B cell (primary cell): ENCODE measurements at regions not wholly inside any gene's neighbourhood (a gene's known extent, or its start where the extent isn't known, plus 50 kb on each side); places are given as distances from the start of the nearest gene placed in this dataset.

ENCODE experiments used
- ATAC-seq: fragments of 200-7000 bp; cut with Tn5 transposase; one replicate; pipeline ENCODE4 v1.10.0; 2021; ENCODE audit warnings: low read depth, mild to moderate bottlenecking, moderate number of reproducible peaks, moderate library complexity
- CTCF ChIA-PET: fragments of 350-600 bp; sonication (Branson Sonifier 250); formaldehyde crosslinking; loops from one replicate; lab custom pipeline; 2021; ENCODE audit warnings: antibody characterized with exemption, inconsistent platforms; lab: Charles Lee
- POLR2A ChIA-PET: fragments of 350-600 bp; sonication (Branson Sonifier 250); formaldehyde crosslinking; loops from one replicate; lab custom pipeline; 2021; ENCODE audit warnings: antibody characterized with exemption; lab: Charles Lee
- DNase-seq: peaks from one replicate; pipeline ENCODE4 v3.0.0; 2013
- H2AFZ ChIP-seq: 2 replicates; pipeline ENCODE4 v1.6.1; 2012; ENCODE audit warnings: mild to moderate bottlenecking, low read depth, low read length; ENCODE audit not compliant: insufficient read depth, poor library complexity, severe bottlenecking
- H3K27ac ChIP-seq, 2 donors: 1 replicate in 1 of 2; 2 replicates in 1 of 2; pipeline ENCODE4 v1.5.1; 2012 to 2013; ENCODE audit warnings: low read length in 2 of 2, mild to moderate bottlenecking in 2 of 2, moderate library complexity in 1 of 2
- H3K27me3 ChIP-seq, 4 experiments: fragments of 200-600 bp in 1 of 4; sonication (generic) in 1 of 4; replicated peaks in 1 of 4; 1 replicate in 2 of 4; 2 replicates in 2 of 4; pipeline versions ENCODE4 v1.6.1 to v1.7.0; 2013 to 2016; ENCODE audit warnings: low read length in 3 of 4, mild to moderate bottlenecking in 2 of 4, mixed read lengths in 1 of 4, moderate library complexity in 1 of 4; ENCODE audit not compliant: insufficient read depth in 4 of 4, control insufficient read depth in 3 of 4; ENCODE audit errors: control extremely low read depth in 1 of 4
- H3K36me3 ChIP-seq, 2 experiments: replicated peaks in 1 of 2; 1 replicate in 1 of 2; 2 replicates in 1 of 2; pipeline versions ENCODE4 v1.6.1 to v1.7.1; 2013; ENCODE audit warnings: low read length in 1 of 2; ENCODE audit not compliant: insufficient read depth in 2 of 2, control insufficient read depth in 1 of 2; ENCODE audit errors: control extremely low read depth in 1 of 2, extremely low read depth in 1 of 2
- H3K4me1 ChIP-seq, 2 donors: fragments of 200-600 bp in 1 of 2; sonication (generic) in 1 of 2; 1 replicate in 1 of 2; 2 replicates in 1 of 2; pipeline versions ENCODE4 v1.5.1 to v1.6.1; 2013 to 2017; ENCODE audit warnings: low read length in 2 of 2; ENCODE audit not compliant: control insufficient read depth in 2 of 2, insufficient read depth in 2 of 2
- H3K4me2 ChIP-seq: replicated peaks from 2 replicates; pipeline ENCODE3; 2012; ENCODE audit warnings: mild to moderate bottlenecking, low read depth, low read length; ENCODE audit not compliant: poor library complexity, severe bottlenecking
- H3K4me3 ChIP-seq, 5 experiments: fragments of 200-600 bp in 1 of 5; sonication (generic) in 1 of 5; 1 replicate in 3 of 5; 2 replicates in 2 of 5; pipeline versions ENCODE4 v1.5.1 to v1.7.0; 2011 to 2016; ENCODE audit warnings: low read length in 4 of 5, mild to moderate bottlenecking in 4 of 5, low read depth in 2 of 5, control low read depth in 1 of 5, moderate library complexity in 1 of 5; ENCODE audit not compliant: insufficient read depth in 1 of 5; ENCODE audit errors: control extremely low read depth in 1 of 5, extremely low read depth in 1 of 5
- H3K79me2 ChIP-seq: fragments of 200-600 bp; sonication (generic); one replicate; pipeline ENCODE4 v1.6.0; 2016; ENCODE audit warnings: low read length; ENCODE audit not compliant: control insufficient read depth, insufficient read depth
- H3K9ac ChIP-seq: fragments of 200-600 bp; sonication (generic); 2 replicates; pipeline ENCODE4 v1.6.1; 2017; ENCODE audit warnings: mild to moderate bottlenecking, low read length, moderate library complexity
- H3K9me3 ChIP-seq, 3 donors: one replicate each; pipeline versions ENCODE4 v1.6.1 to v1.7.1; 2013; ENCODE audit warnings: low read length in 2 of 3; ENCODE audit not compliant: control insufficient read depth in 2 of 3, insufficient read depth in 1 of 3; ENCODE audit errors: control extremely low read depth in 1 of 3
- H4K20me1 ChIP-seq: 2 replicates; pipeline ENCODE4 v1.6.0; 2012; ENCODE audit warnings: mild to moderate bottlenecking, low read length; ENCODE audit not compliant: insufficient read depth, control insufficient read depth, poor library complexity, severe bottlenecking
- H3K27ac Mint-ChIP-seq: one replicate; pipeline ENCODE4 v1.8.0; 2021; ENCODE audit warnings: mixed read lengths
- H3K27me3 Mint-ChIP-seq: one replicate; pipeline ENCODE4 v1.8.0; 2021; ENCODE audit warnings: mixed read lengths
- H3K4me1 Mint-ChIP-seq: one replicate; pipeline ENCODE4 v1.8.0; 2021; ENCODE audit warnings: mixed read lengths
- H3K4me3 Mint-ChIP-seq: one replicate; pipeline ENCODE4 v1.8.0; 2021; ENCODE audit warnings: mixed read lengths
- H3K9me3 Mint-ChIP-seq: one replicate; pipeline ENCODE4 v1.8.0; 2022; ENCODE audit warnings: mixed read lengths; ENCODE audit not compliant: insufficient read depth
- CTCF ChIP-seq: fragments of 200-600 bp; IDR thresholded peaks from one replicate; pipeline ENCODE4 v1.8.0; 2022; ENCODE audit warnings: antibody characterized with exemption, mild to moderate bottlenecking
- EZH2 ChIP-seq: IDR thresholded peaks from 2 replicates; pipeline ENCODE4 v1.6.1; 2012; ENCODE audit warnings: borderline replicate concordance, low read depth, mild to moderate bottlenecking, moderate library complexity, low read length; ENCODE audit not compliant: insufficient read depth, poor library complexity, severe bottlenecking
- WGBS: methylation state at CpG from one replicate; pipeline ENCODE4 v1.1.5; 2013; ENCODE audit warnings: missing lambda C conversion rate; ENCODE audit not compliant: insufficient coverage; 5-methylcytosine and 5-hydroxymethylcytosine counted together
- intact Hi-C: fragments of 100-400 bp; cut with micrococcal nuclease; formaldehyde crosslinking; loops from one replicate; pipeline ENCODE4 v1.10.0; 2022

- Histone ChIP-seq H3K9me3 (no peaks in the 10 kb centered on the region), H3K4me1 (no peaks in the 10 kb centered on the region), H3K4me3 (no peak overlapping the region), H3K36me3 (no peaks in the 10 kb centered on the region), H3K27me3 (peaks cover 0 to 3% (median 0%) of the 10 kb centered on the region in 4 experiments), H3K9ac (no peak overlapping the region), H4K20me1 (no peaks in the 10 kb centered on the region), H2AFZ (no peak overlapping the region), H3K4me2 (no peak overlapping the region), H3K27ac (no peak overlapping the region), H3K79me2 (no peaks in the 10 kb centered on the region)
- no peaks in the 10 kb centered on the region for H3K27me3 Mint-ChIP-seq
- no peak overlapping the region for H3K4me3 Mint-ChIP-seq
- CTCF ChIA-PET: no interaction called here
- POLR2A ChIA-PET: interaction anchor here (0.7 kb wide), 1 partner anchor 724 kb away, joined by 3 read pairs; no protein-coding TSS in a partner anchor
- TF ChIP-seq EZH2 (no peak), CTCF (no peak)
- no peak for ATAC-seq
- no peak for DNase-seq
- intact Hi-C loops: no loop called here
- WGBS: 100% methylated on average over 1 of the region's 4 CpGs
- no peaks in the 10 kb centered on the region for H3K9me3 Mint-ChIP-seq
- H3K27ac Mint-ChIP-seq: no peak overlapping the region
- no peaks in the 10 kb centered on the region for H3K4me1 Mint-ChIP-seq
Measured at GRCh38 chr3:24605511-24606028, 110.9 kb upstream of the THRB start.

GRCh38 chr3:24607281-24607680, 112.6 kb upstream of the THRB start:
- Mint-ChIP-seq H3K4me1 (no peaks in the 10 kb centered on the region), H3K27ac (no peak overlapping the region), H3K9me3 (no peaks in the 10 kb centered on the region), H3K27me3 (no peaks in the 10 kb centered on the region), H3K4me3 (no peak overlapping the region)
- no peaks in the 10 kb centered on the region for H3K36me3 ChIP-seq
- no peak overlapping the region for H3K4me2 ChIP-seq
- ChIA-PET POLR2A (no interaction called here), CTCF (interaction anchor here (0.6 kb wide), 1 partner anchor 73 kb away, joined by 3 read pairs; no protein-coding TSS in a partner anchor)
- no peaks in the 10 kb centered on the region for H3K79me2 ChIP-seq
- no peak overlapping the region for H3K27ac ChIP-seq
- no peaks in the 10 kb centered on the region for H4K20me1 ChIP-seq
- TF ChIP-seq EZH2 (no peak), CTCF (no peak)
- H3K27me3 ChIP-seq: peaks cover 0 to under 1% (median 0%) of the 10 kb centered on the region in 4 experiments
- H3K4me1 ChIP-seq: no peaks in the 10 kb centered on the region
- intact Hi-C loops: no loop called here
- DNase-seq: no peak
- no peak overlapping the region for H2AFZ ChIP-seq
- H3K4me3 ChIP-seq: no peak overlapping the region
- no peak overlapping the region for H3K9ac ChIP-seq
- H3K9me3 ChIP-seq: no peaks in the 10 kb centered on the region
- ATAC-seq: no peak
